B cell (primary cell): ENCODE measurements at regions not wholly inside any gene's neighbourhood (a gene's known extent, or its start where the extent isn't known, plus 50 kb on each side); places are given as distances from the start of the nearest gene placed in this dataset.

Experiments used
- ATAC-seq: fragments of 200-7000 bp; cut with Tn5 transposase; one replicate; pipeline ENCODE4 v1.10.0; 2021; ENCODE audit warnings: low read depth, mild to moderate bottlenecking, moderate number of reproducible peaks, moderate library complexity
- CTCF ChIA-PET: fragments of 350-600 bp; sonication (Branson Sonifier 250); formaldehyde crosslinking; loops from one replicate; lab custom pipeline; 2021; ENCODE audit warnings: antibody characterized with exemption, inconsistent platforms; lab: Charles Lee
- POLR2A ChIA-PET: fragments of 350-600 bp; sonication (Branson Sonifier 250); formaldehyde crosslinking; loops from one replicate; lab custom pipeline; 2021; ENCODE audit warnings: antibody characterized with exemption; lab: Charles Lee
- DNase-seq: peaks from one replicate; pipeline ENCODE4 v3.0.0; 2013
- H2AFZ ChIP-seq: 2 replicates; pipeline ENCODE4 v1.6.1; 2012; ENCODE audit warnings: mild to moderate bottlenecking, low read depth, low read length; ENCODE audit not compliant: insufficient read depth, poor library complexity, severe bottlenecking
- H3K27ac ChIP-seq, 2 donors: 1 replicate in 1 of 2; 2 replicates in 1 of 2; pipeline ENCODE4 v1.5.1; 2012 to 2013; ENCODE audit warnings: low read length in 2 of 2, mild to moderate bottlenecking in 2 of 2, moderate library complexity in 1 of 2
- H3K27me3 ChIP-seq, 4 experiments: fragments of 200-600 bp in 1 of 4; sonication (generic) in 1 of 4; replicated peaks in 1 of 4; 1 replicate in 2 of 4; 2 replicates in 2 of 4; pipeline versions ENCODE4 v1.6.1 to v1.7.0; 2013 to 2016; ENCODE audit warnings: low read length in 3 of 4, mild to moderate bottlenecking in 2 of 4, mixed read lengths in 1 of 4, moderate library complexity in 1 of 4; ENCODE audit not compliant: insufficient read depth in 4 of 4, control insufficient read depth in 3 of 4; ENCODE audit errors: control extremely low read depth in 1 of 4
- H3K36me3 ChIP-seq, 2 experiments: replicated peaks in 1 of 2; 1 replicate in 1 of 2; 2 replicates in 1 of 2; pipeline versions ENCODE4 v1.6.1 to v1.7.1; 2013; ENCODE audit warnings: low read length in 1 of 2; ENCODE audit not compliant: insufficient read depth in 2 of 2, control insufficient read depth in 1 of 2; ENCODE audit errors: control extremely low read depth in 1 of 2, extremely low read depth in 1 of 2
- H3K4me1 ChIP-seq, 2 donors: fragments of 200-600 bp in 1 of 2; sonication (generic) in 1 of 2; 1 replicate in 1 of 2; 2 replicates in 1 of 2; pipeline versions ENCODE4 v1.5.1 to v1.6.1; 2013 to 2017; ENCODE audit warnings: low read length in 2 of 2; ENCODE audit not compliant: control insufficient read depth in 2 of 2, insufficient read depth in 2 of 2
- H3K4me2 ChIP-seq: replicated peaks from 2 replicates; pipeline ENCODE3; 2012; ENCODE audit warnings: mild to moderate bottlenecking, low read depth, low read length; ENCODE audit not compliant: poor library complexity, severe bottlenecking
- H3K4me3 ChIP-seq, 5 experiments: fragments of 200-600 bp in 1 of 5; sonication (generic) in 1 of 5; 1 replicate in 3 of 5; 2 replicates in 2 of 5; pipeline versions ENCODE4 v1.5.1 to v1.7.0; 2011 to 2016; ENCODE audit warnings: low read length in 4 of 5, mild to moderate bottlenecking in 4 of 5, low read depth in 2 of 5, control low read depth in 1 of 5, moderate library complexity in 1 of 5; ENCODE audit not compliant: insufficient read depth in 1 of 5; ENCODE audit errors: control extremely low read depth in 1 of 5, extremely low read depth in 1 of 5
- H3K79me2 ChIP-seq: fragments of 200-600 bp; sonication (generic); one replicate; pipeline ENCODE4 v1.6.0; 2016; ENCODE audit warnings: low read length; ENCODE audit not compliant: control insufficient read depth, insufficient read depth
- H3K9ac ChIP-seq: fragments of 200-600 bp; sonication (generic); 2 replicates; pipeline ENCODE4 v1.6.1; 2017; ENCODE audit warnings: mild to moderate bottlenecking, low read length, moderate library complexity
- H3K9me3 ChIP-seq, 3 donors: one replicate each; pipeline versions ENCODE4 v1.6.1 to v1.7.1; 2013; ENCODE audit warnings: low read length in 2 of 3; ENCODE audit not compliant: control insufficient read depth in 2 of 3, insufficient read depth in 1 of 3; ENCODE audit errors: control extremely low read depth in 1 of 3
- H4K20me1 ChIP-seq: 2 replicates; pipeline ENCODE4 v1.6.0; 2012; ENCODE audit warnings: mild to moderate bottlenecking, low read length; ENCODE audit not compliant: insufficient read depth, control insufficient read depth, poor library complexity, severe bottlenecking
- H3K27ac Mint-ChIP-seq: one replicate; pipeline ENCODE4 v1.8.0; 2021; ENCODE audit warnings: mixed read lengths
- H3K27me3 Mint-ChIP-seq: one replicate; pipeline ENCODE4 v1.8.0; 2021; ENCODE audit warnings: mixed read lengths
- H3K4me1 Mint-ChIP-seq: one replicate; pipeline ENCODE4 v1.8.0; 2021; ENCODE audit warnings: mixed read lengths
- H3K4me3 Mint-ChIP-seq: one replicate; pipeline ENCODE4 v1.8.0; 2021; ENCODE audit warnings: mixed read lengths
- H3K9me3 Mint-ChIP-seq: one replicate; pipeline ENCODE4 v1.8.0; 2022; ENCODE audit warnings: mixed read lengths; ENCODE audit not compliant: insufficient read depth
- EZH2 ChIP-seq: IDR thresholded peaks from 2 replicates; pipeline ENCODE4 v1.6.1; 2012; ENCODE audit warnings: borderline replicate concordance, low read depth, mild to moderate bottlenecking, moderate library complexity, low read length; ENCODE audit not compliant: insufficient read depth, poor library complexity, severe bottlenecking
- WGBS: methylation state at CpG from one replicate; pipeline ENCODE4 v1.1.5; 2013; ENCODE audit warnings: missing lambda C conversion rate; ENCODE audit not compliant: insufficient coverage; 5-methylcytosine and 5-hydroxymethylcytosine counted together
- intact Hi-C: fragments of 100-400 bp; cut with micrococcal nuclease; formaldehyde crosslinking; loops from one replicate; pipeline ENCODE4 v1.10.0; 2022
- TF ChIP-seq, protein P1 (sequence below): fragments of 200-600 bp; IDR thresholded peaks from one replicate; pipeline ENCODE4 v1.8.0; 2022; ENCODE audit warnings: antibody characterized with exemption, mild to moderate bottlenecking

DNA sequence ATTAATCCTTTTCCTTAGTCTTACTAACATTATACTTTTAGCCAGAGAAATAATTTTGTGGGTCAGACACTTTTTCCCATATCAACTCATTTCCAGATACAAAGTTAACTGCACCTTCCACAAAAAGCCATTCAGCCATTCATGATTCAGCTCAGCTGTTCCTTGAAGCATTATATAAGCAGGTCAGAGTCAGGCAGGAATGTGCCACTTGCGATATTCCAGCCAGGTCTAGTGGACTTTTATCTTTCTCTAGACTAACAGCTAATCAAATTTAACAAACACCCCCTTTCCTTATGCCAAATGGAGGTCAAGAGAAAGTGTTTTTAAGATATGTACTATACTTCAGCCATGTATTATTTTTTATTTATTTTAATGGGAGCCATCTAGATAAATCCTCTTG is 75.6 kb upstream of the EPB41L3 start:
- ATAC-seq: no peak
- no peak overlapping the region for H2AFZ ChIP-seq
- H3K27me3 ChIP-seq: peaks cover 0 to 6% (median 0%) of the 10 kb centered on the region in 4 experiments
- H3K79me2 ChIP-seq: no peaks in the 10 kb centered on the region
- Mint-ChIP-seq H3K4me1 (no peaks in the 10 kb centered on the region), H3K27ac (no peak overlapping the region), H3K9me3 (no peaks in the 10 kb centered on the region), H3K4me3 (no peak overlapping the region), H3K27me3 (peaks cover 8% of the 10 kb centered on the region)
- H3K4me2 ChIP-seq: no peak overlapping the region
- no peaks in the 10 kb centered on the region for H3K36me3 ChIP-seq
- TF ChIP-seq, protein P1, sequence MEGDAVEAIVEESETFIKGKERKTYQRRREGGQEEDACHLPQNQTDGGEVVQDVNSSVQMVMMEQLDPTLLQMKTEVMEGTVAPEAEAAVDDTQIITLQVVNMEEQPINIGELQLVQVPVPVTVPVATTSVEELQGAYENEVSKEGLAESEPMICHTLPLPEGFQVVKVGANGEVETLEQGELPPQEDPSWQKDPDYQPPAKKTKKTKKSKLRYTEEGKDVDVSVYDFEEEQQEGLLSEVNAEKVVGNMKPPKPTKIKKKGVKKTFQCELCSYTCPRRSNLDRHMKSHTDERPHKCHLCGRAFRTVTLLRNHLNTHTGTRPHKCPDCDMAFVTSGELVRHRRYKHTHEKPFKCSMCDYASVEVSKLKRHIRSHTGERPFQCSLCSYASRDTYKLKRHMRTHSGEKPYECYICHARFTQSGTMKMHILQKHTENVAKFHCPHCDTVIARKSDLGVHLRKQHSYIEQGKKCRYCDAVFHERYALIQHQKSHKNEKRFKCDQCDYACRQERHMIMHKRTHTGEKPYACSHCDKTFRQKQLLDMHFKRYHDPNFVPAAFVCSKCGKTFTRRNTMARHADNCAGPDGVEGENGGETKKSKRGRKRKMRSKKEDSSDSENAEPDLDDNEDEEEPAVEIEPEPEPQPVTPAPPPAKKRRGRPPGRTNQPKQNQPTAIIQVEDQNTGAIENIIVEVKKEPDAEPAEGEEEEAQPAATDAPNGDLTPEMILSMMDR: no peak
- no peak for TF ChIP-seq EZH2
- no CpG with 5 or more reads among the region's 1 CpG for WGBS
- H3K9ac ChIP-seq: no peak overlapping the region
- no peak overlapping the region for H3K27ac ChIP-seq
- H4K20me1 ChIP-seq: no peaks in the 10 kb centered on the region
- H3K9me3 ChIP-seq: no peaks in the 10 kb centered on the region
- CTCF ChIA-PET: no interaction called here
- no peaks in the 10 kb centered on the region for H3K4me1 ChIP-seq
- DNase-seq: no peak
- POLR2A ChIA-PET: no interaction called here
- intact Hi-C loops: no loop called here
- H3K4me3 ChIP-seq: no peak overlapping the region

DNA sequence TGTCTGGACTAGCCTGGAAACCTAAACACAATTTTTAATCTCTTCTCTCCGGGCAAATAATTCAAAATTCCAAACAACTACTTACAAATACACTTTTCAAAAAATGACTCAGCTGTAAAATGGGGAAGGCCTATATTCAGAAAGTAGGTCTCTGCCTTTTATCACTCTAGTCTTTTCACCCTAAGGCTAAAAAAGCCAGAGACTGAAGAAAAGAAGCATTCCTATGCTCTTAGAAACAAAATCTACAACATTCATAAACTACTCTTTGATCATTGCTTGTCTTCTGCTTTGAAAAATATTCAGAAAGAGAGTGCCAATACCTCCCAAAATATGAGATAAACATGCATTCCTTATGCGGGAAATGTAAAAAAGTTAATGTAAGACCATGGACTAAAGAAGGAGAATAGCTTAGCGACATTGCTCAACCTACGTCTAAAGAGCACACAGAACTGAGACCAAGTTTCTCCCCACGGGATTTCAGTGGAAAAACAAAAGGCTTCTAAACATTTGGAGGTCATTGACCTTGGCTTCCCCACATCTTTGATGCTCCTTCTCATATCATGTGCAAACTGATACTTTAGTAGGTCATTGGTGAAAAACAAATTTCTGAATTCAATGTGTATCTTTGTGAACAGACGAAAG is 74.4 kb upstream of the EPB41L3 start:
- no peaks in the 10 kb centered on the region for H3K27me3 ChIP-seq
- no peak for DNase-seq
- H3K9me3 Mint-ChIP-seq: no peaks in the 10 kb centered on the region
- no peak overlapping the region for H2AFZ ChIP-seq
- no peaks in the 10 kb centered on the region for H3K4me1 ChIP-seq
- intact Hi-C loops: no loop called here
- H3K79me2 ChIP-seq: no peaks in the 10 kb centered on the region
- no peaks in the 10 kb centered on the region for H3K36me3 ChIP-seq
- no peak overlapping the region for H3K4me3 Mint-ChIP-seq
- H3K27ac ChIP-seq: no peak overlapping the region
- H3K4me1 Mint-ChIP-seq: no peaks in the 10 kb centered on the region
- H3K27me3 Mint-ChIP-seq: peaks cover 4% of the 10 kb centered on the region
- no peak for TF ChIP-seq EZH2
- TF ChIP-seq, protein P1: no peak
- no peak overlapping the region for H3K9ac ChIP-seq
- WGBS: 92% methylated on average over 2 of the region's 6 CpGs
- no peak overlapping the region for H3K4me3 ChIP-seq
- ATAC-seq: no peak
- H3K4me2 ChIP-seq: no peak overlapping the region
- H3K9me3 ChIP-seq: no peaks in the 10 kb centered on the region
- ChIA-PET CTCF (no interaction called here), POLR2A (no interaction called here)
- H3K27ac Mint-ChIP-seq: no peak overlapping the region
- H4K20me1 ChIP-seq: no peaks in the 10 kb centered on the region
